ENCODE measurements at regions not wholly inside any gene's neighbourhood (a gene's known extent, or its start where the extent isn't known, plus 50 kb on each side); places are given as distances from the start of the nearest gene placed in this dataset.

GRCh38 chr5:19247302-19247701, 740.7 kb downstream of the CDH18 start:
- TF ChIP-seq CTCF (conservative IDR thresholded peaks at IDR 0.05; ENCODE audit: low read depth, low read length) = no peak
- Histone ChIP-seq H3K4me1 (ENCODE audit: low read depth, poor library complexity, severe bottlenecking) (peaks cover 2% of the 10 kb centered on the region), H3K79me2 (ENCODE audit: insufficient read depth, low read depth) (no peaks in the 10 kb centered on the region), H3K9ac (no peak overlapping the region), H3K36me3 (ENCODE audit: insufficient read depth) (no peaks in the 10 kb centered on the region), H4K20me1 (ENCODE audit: insufficient read depth) (no peaks in the 10 kb centered on the region), H3K4me3 (IDR thresholded peaks at IDR 0.05; ENCODE audit: insufficient read depth, low read depth, low read length) (no peak overlapping the region), H3K27ac (no peak overlapping the region), H2AFZ (ENCODE audit: low read depth) (no peak overlapping the region), H3K27me3 (ENCODE audit: insufficient read depth, low read depth) (no peaks in the 10 kb centered on the region), H3K4me2 (no peak overlapping the region)

- Histone ChIP-seq H3K79me2 (ENCODE audit: insufficient read depth, low read depth) (no peaks in the 10 kb centered on the region), H3K9ac (no peak overlapping the region), H3K27ac (no peak overlapping the region), H4K20me1 (ENCODE audit: insufficient read depth) (no peaks in the 10 kb centered on the region), H3K4me2 (no peak overlapping the region), H2AFZ (ENCODE audit: low read depth) (no peak overlapping the region), H3K4me1 (ENCODE audit: low read depth, poor library complexity, severe bottlenecking) (no peaks in the 10 kb centered on the region), H3K27me3 (ENCODE audit: insufficient read depth, low read depth) (no peaks in the 10 kb centered on the region), H3K36me3 (ENCODE audit: insufficient read depth) (no peaks in the 10 kb centered on the region), H3K4me3 (IDR thresholded peaks at IDR 0.05; ENCODE audit: insufficient read depth, low read depth, low read length) (no peak overlapping the region)
- no peak for TF ChIP-seq CTCF (conservative IDR thresholded peaks at IDR 0.05; ENCODE audit: low read depth, low read length)
These were observed 732.0 kb downstream of the CDH18 start for GRCh38 chr5:19256036-19256435.

- no peak for TF ChIP-seq CTCF (conservative IDR thresholded peaks at IDR 0.05; ENCODE audit: low read depth, low read length)
- H3K27me3 ChIP-seq (ENCODE audit: insufficient read depth, low read depth) = no peaks in the 10 kb centered on the region
- H3K4me3 ChIP-seq (IDR thresholded peaks at IDR 0.05; ENCODE audit: insufficient read depth, low read depth, low read length) = no peak overlapping the region
- H3K4me2 ChIP-seq = no peak overlapping the region
- H3K79me2 ChIP-seq (ENCODE audit: insufficient read depth, low read depth) = no peaks in the 10 kb centered on the region
- no peaks in the 10 kb centered on the region for H4K20me1 ChIP-seq (ENCODE audit: insufficient read depth)
- no peak overlapping the region for H3K27ac ChIP-seq
- H3K36me3 ChIP-seq (ENCODE audit: insufficient read depth) = no peaks in the 10 kb centered on the region
- no peak overlapping the region for H2AFZ ChIP-seq (ENCODE audit: low read depth)
- no peaks in the 10 kb centered on the region for H3K4me1 ChIP-seq (ENCODE audit: low read depth, poor library complexity, severe bottlenecking)
- no peak overlapping the region for H3K9ac ChIP-seq
These were observed 729.3 kb downstream of the CDH18 start for GRCh38 chr5:19258686-19259085.

- no peaks in the 10 kb centered on the region for H3K4me1 ChIP-seq (ENCODE audit: low read depth, poor library complexity, severe bottlenecking)
- H3K27me3 ChIP-seq (ENCODE audit: insufficient read depth, low read depth) = no peaks in the 10 kb centered on the region
- no peaks in the 10 kb centered on the region for H3K79me2 ChIP-seq (ENCODE audit: insufficient read depth, low read depth)
- H4K20me1 ChIP-seq (ENCODE audit: insufficient read depth) = no peaks in the 10 kb centered on the region
- no peak overlapping the region for H3K4me2 ChIP-seq
- no peak overlapping the region for H2AFZ ChIP-seq (ENCODE audit: low read depth)
- H3K9ac ChIP-seq = no peak overlapping the region
- H3K4me3 ChIP-seq (IDR thresholded peaks at IDR 0.05; ENCODE audit: insufficient read depth, low read depth, low read length) = no peak overlapping the region
- no peak overlapping the region for H3K27ac ChIP-seq
- no peak for TF ChIP-seq CTCF (conservative IDR thresholded peaks at IDR 0.05; ENCODE audit: low read depth, low read length)
- no peaks in the 10 kb centered on the region for H3K36me3 ChIP-seq (ENCODE audit: insufficient read depth)
These were observed 726.1 kb downstream of the CDH18 start for GRCh38 chr5:19261879-19262278.

GRCh38 chr5:19264821-19265220, 723.2 kb downstream of the CDH18 start:
- no peak overlapping the region for H3K4me2 ChIP-seq
- H3K36me3 ChIP-seq (ENCODE audit: insufficient read depth) = no peaks in the 10 kb centered on the region
- H3K79me2 ChIP-seq (ENCODE audit: insufficient read depth, low read depth) = no peaks in the 10 kb centered on the region
- H2AFZ ChIP-seq (ENCODE audit: low read depth) = no peak overlapping the region
- H3K4me3 ChIP-seq (IDR thresholded peaks at IDR 0.05; ENCODE audit: insufficient read depth, low read depth, low read length) = no peak overlapping the region
- TF ChIP-seq CTCF (conservative IDR thresholded peaks at IDR 0.05; ENCODE audit: low read depth, low read length) = no peak
- no peak overlapping the region for H3K9ac ChIP-seq
- no peaks in the 10 kb centered on the region for H3K4me1 ChIP-seq (ENCODE audit: low read depth, poor library complexity, severe bottlenecking)
- no peaks in the 10 kb centered on the region for H4K20me1 ChIP-seq (ENCODE audit: insufficient read depth)
- H3K27ac ChIP-seq = no peak overlapping the region
- no peaks in the 10 kb centered on the region for H3K27me3 ChIP-seq (ENCODE audit: insufficient read depth, low read depth)
